SJSA1 (cell line): ENCODE measurements at regions not wholly inside any gene's neighbourhood (a gene's known extent, or its start where the extent isn't known, plus 50 kb on each side); places are given as distances from the start of the nearest gene placed in this dataset.

Experiments
- DNase-seq, 2 experiments: peaks; one replicate each; pipeline ENCODE4 v3.0.0-alpha.2; 2015 to 2020; ENCODE audit warnings: low spot score in 2 of 2, low read depth in 1 of 2
- H3K27ac ChIP-seq: fragments of 250-450 bp; sonication (Bioruptor Pico); 2 replicates; pipeline ENCODE4 v1.5.1; 2020; ENCODE audit warnings: mild to moderate bottlenecking, moderate library complexity
- H3K27me3 ChIP-seq: fragments of 250-450 bp; sonication (Bioruptor Pico); replicated peaks from 2 replicates; pipeline ENCODE4 v1.5.1; 2020; ENCODE audit warnings: mild to moderate bottlenecking, moderate library complexity
- H3K36me3 ChIP-seq: fragments of 250-450 bp; sonication (Bioruptor Pico); 2 replicates; pipeline ENCODE4 v1.5.1; 2020; ENCODE audit warnings: mild to moderate bottlenecking
- H3K4me1 ChIP-seq: fragments of 250-450 bp; sonication (Bioruptor Pico); replicated peaks from 2 replicates; pipeline ENCODE4 v1.6.1; 2021; ENCODE audit warnings: mild to moderate bottlenecking
- H3K4me3 ChIP-seq: fragments of 250-450 bp; sonication (Bioruptor Pico); 2 replicates; pipeline ENCODE4 v1.5.1; 2020; ENCODE audit warnings: mild to moderate bottlenecking
- H3K9me3 ChIP-seq: fragments of 250-450 bp; sonication (Bioruptor Pico); replicated peaks from 2 replicates; pipeline ENCODE4 v1.5.1; 2020; ENCODE audit warnings: mild to moderate bottlenecking

DNA sequence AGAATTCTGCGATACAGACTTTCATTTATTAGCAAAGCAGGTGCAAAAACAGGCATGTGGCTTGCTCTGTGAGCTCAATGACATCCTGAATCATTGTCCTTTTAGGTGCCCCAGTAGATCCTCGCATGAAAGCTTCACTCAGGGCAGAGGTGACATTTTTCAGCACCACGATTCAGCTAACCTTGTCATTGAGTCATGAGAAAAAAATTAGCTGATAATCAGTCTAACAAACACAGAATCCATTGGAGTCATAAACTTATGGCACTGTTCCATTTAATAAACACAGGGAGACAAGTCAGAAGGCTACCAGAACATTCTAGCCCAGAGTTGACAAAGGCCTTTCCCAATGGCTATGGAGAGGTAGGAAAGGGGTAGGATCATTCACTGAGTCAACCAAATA lies 104.8 kb upstream of the RAD23B start:
- DNase-seq = no peak
- H3K36me3 ChIP-seq = no peaks in the 10 kb centered on the region
- no peaks in the 10 kb centered on the region for H3K9me3 ChIP-seq
- H3K4me3 ChIP-seq = no peak overlapping the region
- H3K27ac ChIP-seq = no peak overlapping the region
- H3K27me3 ChIP-seq = no peaks in the 10 kb centered on the region
- H3K4me1 ChIP-seq = no peaks in the 10 kb centered on the region

DNA sequence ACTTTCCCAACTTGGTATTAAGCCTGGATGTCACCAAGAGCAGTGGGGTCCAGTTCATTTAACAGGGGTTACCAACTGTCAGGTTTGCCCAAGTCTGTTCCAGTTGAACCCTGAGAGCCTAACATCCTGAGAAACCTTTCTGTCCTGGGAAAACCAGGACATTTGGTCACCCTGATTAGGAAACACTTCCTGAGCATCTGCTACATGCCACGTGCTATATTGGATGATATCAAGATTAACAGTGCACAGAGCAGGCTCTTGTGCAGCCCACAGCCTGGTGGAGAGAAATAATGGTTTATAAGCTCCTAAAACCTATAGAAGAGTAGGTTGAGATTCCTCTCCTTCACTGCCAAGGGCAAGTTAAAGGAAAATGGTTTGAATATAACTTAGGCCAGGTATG lies 102.9 kb upstream of the RAD23B start:
- H3K4me3 ChIP-seq = no peak overlapping the region
- DNase-seq = no peak
- no peaks in the 10 kb centered on the region for H3K36me3 ChIP-seq
- H3K9me3 ChIP-seq = no peaks in the 10 kb centered on the region
- H3K4me1 ChIP-seq = no peaks in the 10 kb centered on the region
- no peak overlapping the region for H3K27ac ChIP-seq
- H3K27me3 ChIP-seq = no peaks in the 10 kb centered on the region

DNA sequence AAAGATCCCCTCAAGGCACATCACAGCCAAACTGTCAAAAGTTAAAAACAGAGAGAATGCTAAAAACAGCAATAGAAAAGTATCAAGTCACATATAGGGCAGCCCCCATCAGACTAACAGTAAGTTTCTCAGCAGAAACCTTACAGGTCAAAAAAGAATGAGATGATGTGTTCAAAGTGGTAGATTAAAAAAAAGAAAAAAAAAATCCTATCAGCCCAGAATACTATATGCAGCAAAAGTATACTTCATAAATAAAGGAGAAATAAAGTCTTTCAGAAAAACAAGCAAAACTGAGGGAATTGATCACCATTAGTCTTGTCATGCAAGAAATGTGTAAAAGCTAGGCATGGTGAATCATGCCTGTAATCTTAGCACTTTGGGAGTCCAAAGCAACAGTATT lies 99.9 kb upstream of the RAD23B start:
- Histone ChIP-seq H3K27ac (no peak overlapping the region), H3K9me3 (no peaks in the 10 kb centered on the region), H3K4me1 (no peaks in the 10 kb centered on the region), H3K27me3 (no peaks in the 10 kb centered on the region), H3K36me3 (no peaks in the 10 kb centered on the region), H3K4me3 (no peak overlapping the region)
- no peak for DNase-seq

GRCh38 chr9:107188376-107188775 lies 94.7 kb upstream of the RAD23B start:
- Histone ChIP-seq H3K27ac (no peak overlapping the region), H3K9me3 (no peaks in the 10 kb centered on the region), H3K4me1 (no peaks in the 10 kb centered on the region; the same call in 1 of the 2 replicates), H3K36me3 (no peaks in the 10 kb centered on the region), H3K27me3 (no peaks in the 10 kb centered on the region), H3K4me3 (no peak overlapping the region)
- DNase-seq = no peak

DNA sequence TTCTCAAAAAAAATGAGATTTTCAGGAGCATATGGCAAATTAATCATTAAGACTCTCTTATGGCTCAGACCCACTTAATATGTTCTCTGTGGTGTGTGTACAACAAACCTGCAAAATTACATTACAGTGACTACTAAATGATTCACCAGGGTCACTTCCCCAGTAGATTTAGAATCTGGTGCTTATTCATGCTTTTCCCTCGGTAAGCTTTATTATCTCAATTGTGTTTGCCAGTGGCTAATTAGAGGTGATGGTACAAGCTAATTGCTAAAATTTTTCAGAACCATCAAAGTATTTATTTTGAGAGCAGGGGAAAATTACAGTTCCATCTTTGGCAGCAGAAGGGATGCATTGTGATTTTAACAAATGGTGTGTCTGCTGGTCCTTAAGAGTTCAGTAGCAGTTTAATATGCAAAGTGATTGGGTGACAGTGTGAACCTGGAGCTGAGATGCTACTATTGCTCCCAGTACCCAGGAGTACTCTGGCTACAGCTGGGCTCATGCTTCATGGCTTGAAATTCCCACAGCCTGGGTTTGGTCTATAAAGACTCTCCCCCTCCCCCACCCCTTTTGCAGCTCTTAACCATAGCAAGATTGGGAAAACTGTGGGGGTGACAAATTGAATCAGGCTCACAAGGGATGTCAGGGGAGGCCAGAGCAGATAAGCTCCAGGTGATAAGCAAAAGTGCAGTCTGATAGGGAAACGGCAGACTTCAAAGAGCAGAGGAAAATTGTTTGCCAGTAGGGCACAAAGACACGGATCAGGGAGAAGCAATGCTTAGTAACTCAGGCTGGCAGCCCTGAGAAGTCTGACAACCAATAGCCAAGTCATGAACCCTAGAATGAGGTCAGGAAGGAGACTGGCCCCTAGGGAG lies 92.8 kb upstream of the RAD23B start:
- peak in 1 of 2 experiments; percentile 7 for DNase-seq
- no peak overlapping the region for H3K27ac ChIP-seq
- H3K4me1 ChIP-seq = no peaks in the 10 kb centered on the region; the same call in 1 of the 2 replicates
- no peaks in the 10 kb centered on the region for H3K27me3 ChIP-seq
- no peaks in the 10 kb centered on the region for H3K9me3 ChIP-seq
- no peaks in the 10 kb centered on the region for H3K36me3 ChIP-seq
- H3K4me3 ChIP-seq = no peak overlapping the region

DNA sequence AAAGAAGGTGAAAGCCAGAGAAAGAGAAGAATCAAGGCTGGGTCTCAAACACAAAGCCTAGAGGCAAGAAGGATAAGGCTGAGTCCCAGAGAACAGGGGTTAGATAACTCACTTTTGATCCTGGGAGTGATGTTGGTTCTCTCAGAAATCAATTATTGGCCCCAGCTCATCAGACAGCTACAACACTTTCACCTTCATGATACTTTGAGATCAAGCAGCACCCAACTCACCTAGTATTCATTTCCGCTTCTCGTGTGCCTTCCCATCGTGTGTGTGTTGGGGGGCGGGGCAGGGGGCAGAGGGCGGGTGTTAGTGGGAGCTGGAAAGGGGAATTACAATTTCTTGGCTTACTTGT lies 92.2 kb upstream of the RAD23B start:
- no peaks in the 10 kb centered on the region for H3K36me3 ChIP-seq
- no peak for DNase-seq
- no peak overlapping the region for H3K27ac ChIP-seq
- no peaks in the 10 kb centered on the region for H3K9me3 ChIP-seq
- no peak overlapping the region for H3K4me3 ChIP-seq
- H3K4me1 ChIP-seq = no peaks in the 10 kb centered on the region; the same call in 1 of the 2 replicates
- no peaks in the 10 kb centered on the region for H3K27me3 ChIP-seq

GRCh38 chr9:107193251-107193650 lies 89.8 kb upstream of the RAD23B start:
- H3K27me3 ChIP-seq = no peaks in the 10 kb centered on the region
- H3K27ac ChIP-seq = no peak overlapping the region
- no peaks in the 10 kb centered on the region for H3K9me3 ChIP-seq
- no peak overlapping the region for H3K4me3 ChIP-seq
- DNase-seq = no peak
- H3K36me3 ChIP-seq = no peaks in the 10 kb centered on the region
- H3K4me1 ChIP-seq = no peaks in the 10 kb centered on the region; the same call in 1 of the 2 replicates

DNA sequence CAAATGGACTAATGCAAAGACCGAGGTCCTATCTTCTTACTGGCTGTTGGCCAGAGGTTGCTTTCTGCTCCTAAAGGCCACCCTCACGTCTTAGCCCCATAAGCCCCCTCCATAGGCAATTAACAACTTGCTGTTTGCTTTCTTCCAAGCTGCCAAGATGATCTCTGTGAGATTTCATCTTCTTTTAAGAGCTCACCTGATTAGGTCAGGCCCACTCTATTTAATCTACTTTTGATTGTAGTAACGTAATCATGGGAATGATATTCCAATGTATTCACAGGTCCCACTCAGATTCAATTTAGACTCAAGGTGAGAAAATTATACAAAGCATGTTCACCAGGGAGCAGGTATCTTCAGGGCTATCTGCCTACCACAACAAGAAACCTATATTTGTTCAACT lies 84.4 kb upstream of the RAD23B start:
- no peak for DNase-seq
- 0 out of 2 replicates have a peak, but pooled peaks cover 3% of the 10 kb centered on the region for H3K27me3 ChIP-seq
- H3K9me3 ChIP-seq = no peaks in the 10 kb centered on the region

DNA sequence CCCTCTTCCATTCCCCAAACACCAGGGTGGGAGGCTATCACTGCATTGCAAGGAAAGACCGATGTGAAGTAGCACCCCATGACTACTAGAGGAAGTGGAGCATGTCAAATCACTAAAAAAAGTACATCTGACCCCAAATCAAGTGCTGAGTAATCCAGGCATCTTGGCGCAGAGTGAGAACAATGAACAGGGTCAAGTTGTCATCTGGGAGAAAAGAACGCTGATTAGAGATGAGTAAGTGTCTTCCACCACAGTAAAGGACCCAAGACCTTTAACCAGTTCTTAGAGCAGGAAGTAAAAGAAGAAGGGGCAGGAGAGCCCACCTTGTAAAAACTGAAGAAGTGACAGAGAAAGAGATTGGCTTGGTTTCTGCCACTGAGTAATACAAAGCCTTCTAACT lies 75.0 kb upstream of the RAD23B start:
- Histone ChIP-seq H3K27me3 (no peaks in the 10 kb centered on the region), H3K4me3 (no peak overlapping the region), H3K36me3 (no peaks in the 10 kb centered on the region), H3K27ac (no peak overlapping the region), H3K9me3 (no peaks in the 10 kb centered on the region), H3K4me1 (peaks cover 22% of the 10 kb centered on the region)
- peak in 1 of 2 experiments; percentile 32 for DNase-seq

More for the DNA sequence above, 84.4 kb upstream of the RAD23B start:
- H3K36me3 ChIP-seq = no peaks in the 10 kb centered on the region
- no peak overlapping the region for H3K27ac ChIP-seq
- H3K4me3 ChIP-seq = no peak overlapping the region
- no peaks in the 10 kb centered on the region for H3K4me1 ChIP-seq

- Histone ChIP-seq H3K4me3 (no peak overlapping the region), H3K4me1 (peaks cover 49% of the 10 kb centered on the region), H3K27ac (no peak overlapping the region)
Measured at GRCh38 chr9:107210775-107211174, 72.3 kb upstream of the RAD23B start.

GRCh38 chr9:107211284-107211923 lies 71.7 kb upstream of the RAD23B start:
- Histone ChIP-seq H3K36me3 (no peaks in the 10 kb centered on the region), H3K4me1 (peaks cover 50% of the 10 kb centered on the region), H3K9me3 (no peaks in the 10 kb centered on the region), H3K4me3 (no peak overlapping the region), H3K27me3 (no peaks in the 10 kb centered on the region), H3K27ac (no peak overlapping the region)
- DNase-seq = no peak

More at GRCh38 chr9:107210775-107211174, 72.3 kb upstream of the RAD23B start:
- Histone ChIP-seq H3K36me3 (no peaks in the 10 kb centered on the region), H3K9me3 (no peaks in the 10 kb centered on the region), H3K27me3 (no peaks in the 10 kb centered on the region)
- DNase-seq = no peak

GRCh38 chr9:107212613-107213012 lies 70.5 kb upstream of the RAD23B start:
- H3K9me3 ChIP-seq = no peaks in the 10 kb centered on the region
- no peak for DNase-seq
- H3K4me1 ChIP-seq = peaks cover 50% of the 10 kb centered on the region
- H3K27ac ChIP-seq = peak overlapping the region; percentile 80
- H3K27me3 ChIP-seq = no peaks in the 10 kb centered on the region
- H3K4me3 ChIP-seq = no peak overlapping the region
- no peaks in the 10 kb centered on the region for H3K36me3 ChIP-seq

DNA sequence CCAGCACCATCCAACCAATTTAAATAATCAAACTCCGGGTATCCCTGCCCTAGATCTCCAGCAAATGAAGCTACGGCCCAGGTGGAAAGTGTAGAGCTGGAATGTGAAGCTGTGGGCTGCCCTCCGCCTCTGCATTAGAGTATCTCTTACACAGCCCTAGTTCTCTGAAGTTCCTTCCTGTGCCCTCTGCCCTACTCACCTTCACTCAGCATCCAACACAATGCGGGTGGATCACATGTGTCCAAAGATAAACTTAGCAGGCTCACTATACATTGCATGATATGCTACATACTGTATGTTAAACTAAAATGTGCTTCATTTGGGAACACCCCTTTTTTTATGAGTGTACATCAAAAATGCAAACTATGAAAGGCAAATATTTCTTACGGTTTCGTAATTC lies 70.0 kb upstream of the RAD23B start:
- Histone ChIP-seq H3K4me3 (no peak overlapping the region), H3K27me3 (no peaks in the 10 kb centered on the region), H3K27ac (peak overlapping the region; percentile 80)

DNA sequence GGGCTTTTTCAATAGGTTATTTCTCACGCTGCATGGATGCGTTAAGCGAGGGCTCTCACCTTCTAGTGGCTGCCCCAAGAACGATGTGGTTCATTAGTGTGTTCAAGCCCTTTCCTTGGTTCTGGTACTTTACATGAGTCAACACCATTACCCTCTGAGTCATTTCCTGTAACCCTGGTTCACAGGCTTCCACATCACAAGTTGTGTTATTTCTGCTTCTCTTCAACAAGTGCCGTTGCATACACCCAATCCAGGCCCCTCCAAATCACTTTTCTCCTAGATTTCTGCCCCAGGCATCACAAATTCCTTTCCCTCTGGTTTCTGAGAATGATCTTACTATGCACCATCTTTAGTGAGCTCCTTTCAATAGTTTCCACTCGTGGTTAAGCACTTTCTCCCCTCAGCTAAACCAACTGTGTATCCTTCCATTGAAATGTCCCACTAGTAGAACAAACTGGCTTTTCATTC lies 69.5 kb upstream of the RAD23B start:
- peak overlapping the region; percentile 80 for H3K27ac ChIP-seq
- DNase-seq = peak; percentile 57 to 72
- H3K27me3 ChIP-seq = no peaks in the 10 kb centered on the region
- H3K4me1 ChIP-seq = peaks cover 41% of the 10 kb centered on the region
- H3K4me3 ChIP-seq = no peak overlapping the region
- H3K9me3 ChIP-seq = no peaks in the 10 kb centered on the region
- H3K36me3 ChIP-seq = no peaks in the 10 kb centered on the region

More for the DNA sequence above, 70.0 kb upstream of the RAD23B start:
- Histone ChIP-seq H3K36me3 (no peaks in the 10 kb centered on the region), H3K9me3 (no peaks in the 10 kb centered on the region), H3K4me1 (peaks cover 46% of the 10 kb centered on the region)
- no peak for DNase-seq
